GM23338 (cell line): ENCODE measurements at regions not wholly inside any gene's neighbourhood (a gene's known extent, or its start where the extent isn't known, plus 50 kb on each side); places are given as distances from the start of the nearest gene placed in this dataset.

Experiments
- ATAC-seq: fragments of 200-7000 bp; cut with Tn5 transposase; 3 replicates; pipeline ENCODE4 v1.9.1; 2020
- DNase-seq: peaks from one replicate; pipeline ENCODE4 v3.0.0-alpha.2; 2015; ENCODE audit warnings: low spot score
- H2AFZ ChIP-seq: fragments of 200-600 bp; sonication (generic); 2 replicates; pipeline ENCODE4 v1.8.0; 2016; ENCODE audit warnings: antibody characterized with exemption, mild to moderate bottlenecking, moderate library complexity
- H3F3A ChIP-seq: fragments of 200-600 bp; sonication (generic); replicated peaks from 2 replicates; pipeline ENCODE4 v1.8.0; 2017; ENCODE audit warnings: antibody characterized with exemption, mixed run types, low read depth
- H3K27ac ChIP-seq: fragments of 200-600 bp; sonication (generic); 2 replicates; pipeline ENCODE4 v1.6.1; 2016; ENCODE audit warnings: low read depth
- H3K27me3 ChIP-seq: fragments of 200-600 bp; sonication (generic); 2 replicates; pipeline ENCODE4 v1.8.0; 2016; ENCODE audit warnings: mild to moderate bottlenecking, mixed run types, moderate library complexity; ENCODE audit not compliant: insufficient read depth
- H3K36me3 ChIP-seq: fragments of 200-600 bp; sonication (generic); 2 replicates; pipeline ENCODE4 v1.8.0; 2016; ENCODE audit warnings: mild to moderate bottlenecking; ENCODE audit not compliant: insufficient read depth
- H3K4me1 ChIP-seq: fragments of 200-600 bp; sonication (generic); 2 replicates; pipeline ENCODE4 v1.8.0; 2016; ENCODE audit warnings: mild to moderate bottlenecking, moderate library complexity; ENCODE audit not compliant: insufficient read depth
- H3K4me2 ChIP-seq: fragments of 200-600 bp; sonication (generic); 2 replicates; pipeline ENCODE4 v1.7.1; 2017; ENCODE audit warnings: mixed run types
- H3K4me3 ChIP-seq: fragments of 200-600 bp; sonication (generic); 2 replicates; pipeline ENCODE4 v1.6.1; 2016; ENCODE audit warnings: mixed run types
- H3K79me2 ChIP-seq: fragments of 200-600 bp; sonication (generic); replicated peaks from 2 replicates; pipeline ENCODE4 v1.8.0; 2017; ENCODE audit warnings: mild to moderate bottlenecking; ENCODE audit not compliant: insufficient read depth
- H3K9me2 ChIP-seq: fragments of 200-600 bp; sonication (generic); 2 replicates; pipeline ENCODE4 v1.8.0; 2017; ENCODE audit not compliant: insufficient read depth
- H4K20me1 ChIP-seq: fragments of 200-600 bp; sonication (generic); replicated peaks from 2 replicates; pipeline ENCODE4 v1.8.0; 2017; ENCODE audit warnings: mild to moderate bottlenecking; ENCODE audit not compliant: insufficient read depth
- H3K27ac Mint-ChIP-seq: 2 replicates; pipeline ENCODE4 v1.8.0; 2020; ENCODE audit warnings: inconsistent platforms, mild to moderate bottlenecking, moderate library complexity, mixed read lengths
- H3K27me3 Mint-ChIP-seq: 3 replicates; pipeline ENCODE4 v1.8.0; 2022; ENCODE audit warnings: low read depth, mild to moderate bottlenecking, moderate library complexity, mixed read lengths, inconsistent platforms; ENCODE audit not compliant: insufficient read depth, poor library complexity
- H3K36me3 Mint-ChIP-seq: 3 replicates; pipeline ENCODE4 v1.8.0; 2021; ENCODE audit warnings: low read depth, mild to moderate bottlenecking, inconsistent platforms, moderate library complexity, mixed read lengths
- H3K4me1 Mint-ChIP-seq: 3 replicates; pipeline ENCODE4 v1.8.0; 2020; ENCODE audit warnings: mild to moderate bottlenecking, inconsistent platforms, mixed read lengths
- H3K4me3 Mint-ChIP-seq: 3 replicates; pipeline ENCODE4 v1.8.0; 2021; ENCODE audit warnings: moderate library complexity, mild to moderate bottlenecking, inconsistent platforms, mixed read lengths
- H3K9me3 Mint-ChIP-seq: 3 replicates; pipeline ENCODE4 v1.8.0; 2020; ENCODE audit warnings: moderate library complexity, mild to moderate bottlenecking, inconsistent platforms, mixed read lengths
- CREB1 ChIP-seq: fragments of 250-450 bp; sonication (Bioruptor Pico); IDR thresholded peaks from 2 replicates; pipeline ENCODE4 v1.5.0; 2020; ENCODE audit warnings: low read depth, mild to moderate bottlenecking, moderate library complexity
- ETS1 ChIP-seq: IDR thresholded peaks from 2 replicates; pipeline ENCODE4 v1.6.1; 2016; ENCODE audit warnings: antibody characterized with exemption
- NANOG ChIP-seq: IDR thresholded peaks from 2 replicates; pipeline ENCODE4 v1.6.1; 2016; ENCODE audit warnings: antibody characterized with exemption, borderline replicate concordance
- POLR2AphosphoS5 ChIP-seq: IDR thresholded peaks from 2 replicates; pipeline ENCODE4 v1.6.1; 2016; ENCODE audit warnings: antibody characterized with exemption, low read depth
- REST ChIP-seq: IDR thresholded peaks from one replicate; pipeline ENCODE4 v1.6.1; 2018; ENCODE audit warnings: antibody characterized with exemption; ENCODE audit not compliant: unreplicated experiment
- STAT1 ChIP-seq: IDR thresholded peaks from one replicate; pipeline ENCODE4 v1.6.1; 2016; ENCODE audit warnings: antibody characterized with exemption; ENCODE audit not compliant: unreplicated experiment
- ZNF114 ChIP-seq: fragments of 250-450 bp; sonication (Bioruptor Pico); IDR thresholded peaks from 2 replicates; pipeline ENCODE4 v1.5.0; 2020; ENCODE audit warnings: mild to moderate bottlenecking, moderate library complexity
- ZNF462 ChIP-seq: fragments of 250-450 bp; sonication (Bioruptor Pico); IDR thresholded peaks from 2 replicates; pipeline ENCODE4 v1.5.0; 2020; ENCODE audit warnings: mild to moderate bottlenecking, moderate library complexity

GRCh38 chr6:98717988-98718387, 116.4 kb upstream of the POU3F2 start:
- no peak for DNase-seq
- Histone ChIP-seq H3F3A (no peaks in the 10 kb centered on the region), H3K9me2 (no peaks in the 10 kb centered on the region), H3K36me3 (no peaks in the 10 kb centered on the region), H3K27me3 (no peaks in the 10 kb centered on the region), H3K27ac (no peak overlapping the region), H4K20me1 (no peaks in the 10 kb centered on the region), H3K4me1 (peaks cover 24% of the 10 kb centered on the region), H3K79me2 (no peaks in the 10 kb centered on the region), H3K4me2 (no peak overlapping the region), H2AFZ (no peak overlapping the region), H3K4me3 (no peak overlapping the region)
- ATAC-seq = no peak
- TF ChIP-seq REST = no peak
- TF ChIP-seq ZNF114 (CRISPR knock-in tag) = no peak
- no peak for TF ChIP-seq POLR2AphosphoS5
- no peak for TF ChIP-seq ZNF462
- no peak for TF ChIP-seq CREB1 (CRISPR knock-in tag)
- no peak for TF ChIP-seq STAT1
- TF ChIP-seq ETS1 = no peak
- TF ChIP-seq NANOG = no peak
- H3K27ac Mint-ChIP-seq = no peak overlapping the region
- H3K4me3 Mint-ChIP-seq = no peak overlapping the region
- peaks cover 6% of the 10 kb centered on the region for H3K27me3 Mint-ChIP-seq
- H3K36me3 Mint-ChIP-seq = no peaks in the 10 kb centered on the region
- H3K9me3 Mint-ChIP-seq = no peaks in the 10 kb centered on the region
- H3K4me1 Mint-ChIP-seq = peaks cover 33% of the 10 kb centered on the region
